ENCODE measurements at regions not wholly inside any gene's neighbourhood (a gene's known extent, or its start where the extent isn't known, plus 50 kb on each side); places are given as distances from the start of the nearest gene placed in this dataset.

DNA sequence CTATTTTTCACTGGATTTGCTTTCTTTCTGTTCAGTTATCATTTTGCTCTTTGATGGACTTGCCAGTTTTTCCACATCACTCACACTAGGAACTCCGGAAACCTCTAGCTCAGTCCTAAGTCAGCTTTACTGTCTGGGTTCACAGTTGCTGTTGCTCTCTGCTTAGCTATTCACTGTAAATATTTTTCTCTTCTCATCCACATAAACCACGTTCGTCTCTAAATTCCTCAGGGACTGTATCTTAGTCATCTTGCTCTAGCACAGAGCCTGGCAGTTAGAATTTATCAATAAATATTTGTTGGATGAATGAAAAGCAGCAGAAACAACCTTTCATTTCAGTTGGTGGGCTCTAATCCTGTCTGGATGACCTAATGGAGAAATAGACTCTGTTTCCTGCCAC lies 119.4 kb upstream of the DMD start:
- Histone ChIP-seq H3K9me3 (no peaks in the 10 kb centered on the region), H3K36me3 (no peaks in the 10 kb centered on the region), H3K4me1 (no peaks in the 10 kb centered on the region), H3K27ac (no peak overlapping the region), H3K4me3 (no peak overlapping the region), H3K27me3 (no peaks in the 10 kb centered on the region)
- no peak for TF ChIP-seq EP300 (IDR thresholded peaks at IDR 0.05; ENCODE audit: low read depth)
- no peak for TF ChIP-seq POLR2AphosphoS5 (IDR thresholded peaks at IDR 0.05)
- TF ChIP-seq POLR2A (IDR thresholded peaks at IDR 0.05): no peak
- TF ChIP-seq, protein P1, sequence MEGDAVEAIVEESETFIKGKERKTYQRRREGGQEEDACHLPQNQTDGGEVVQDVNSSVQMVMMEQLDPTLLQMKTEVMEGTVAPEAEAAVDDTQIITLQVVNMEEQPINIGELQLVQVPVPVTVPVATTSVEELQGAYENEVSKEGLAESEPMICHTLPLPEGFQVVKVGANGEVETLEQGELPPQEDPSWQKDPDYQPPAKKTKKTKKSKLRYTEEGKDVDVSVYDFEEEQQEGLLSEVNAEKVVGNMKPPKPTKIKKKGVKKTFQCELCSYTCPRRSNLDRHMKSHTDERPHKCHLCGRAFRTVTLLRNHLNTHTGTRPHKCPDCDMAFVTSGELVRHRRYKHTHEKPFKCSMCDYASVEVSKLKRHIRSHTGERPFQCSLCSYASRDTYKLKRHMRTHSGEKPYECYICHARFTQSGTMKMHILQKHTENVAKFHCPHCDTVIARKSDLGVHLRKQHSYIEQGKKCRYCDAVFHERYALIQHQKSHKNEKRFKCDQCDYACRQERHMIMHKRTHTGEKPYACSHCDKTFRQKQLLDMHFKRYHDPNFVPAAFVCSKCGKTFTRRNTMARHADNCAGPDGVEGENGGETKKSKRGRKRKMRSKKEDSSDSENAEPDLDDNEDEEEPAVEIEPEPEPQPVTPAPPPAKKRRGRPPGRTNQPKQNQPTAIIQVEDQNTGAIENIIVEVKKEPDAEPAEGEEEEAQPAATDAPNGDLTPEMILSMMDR (IDR thresholded peaks at IDR 0.05): no peak
- in situ Hi-C loops (cut with MboI; ENCODE audit: low pct_ligation_motif_present in 1 of 4, low pct_unique_long_range_greater_than_20kb in 1 of 4, low sequenced_read_pairs in 3 of 4) (no loop called here), intact Hi-C loops (cut with DNase I; ENCODE audit: low total_unique reads) (no loop called here)
- no peak for DNase-seq
- WGBS, 2 donors (ENCODE audit: low coverage in 1 of 2): 48% methylated on average over 3 of the region's 3 CpGs; no CpG with 5 or more reads in 1 of the 2 donors

GRCh38 chrX:33324099-33324498 lies 112.8 kb upstream of the DMD start:
- Histone ChIP-seq H3K4me1 (no peaks in the 10 kb centered on the region), H3K36me3 (no peaks in the 10 kb centered on the region), H3K27me3 (no peaks in the 10 kb centered on the region), H3K4me3 (no peak overlapping the region), H3K9me3 (no peaks in the 10 kb centered on the region), H3K27ac (no peak overlapping the region)
- WGBS, 2 donors (ENCODE audit: low coverage in 1 of 2): 67% methylated on average over 2 of the region's 2 CpGs; no CpG with 5 or more reads in 1 of the 2 donors
- TF ChIP-seq POLR2A (IDR thresholded peaks at IDR 0.05) (no peak), POLR2AphosphoS5 (IDR thresholded peaks at IDR 0.05) (no peak), EP300 (IDR thresholded peaks at IDR 0.05; ENCODE audit: low read depth) (no peak)
- TF ChIP-seq, protein P1 (IDR thresholded peaks at IDR 0.05): no peak
- in situ Hi-C loops (cut with MboI; ENCODE audit: low pct_ligation_motif_present in 1 of 4, low pct_unique_long_range_greater_than_20kb in 1 of 4, low sequenced_read_pairs in 3 of 4): no loop called here
- intact Hi-C loops (cut with DNase I; ENCODE audit: low total_unique reads): no loop called here
- no peak for DNase-seq

GRCh38 chrX:33307911-33308354 lies 96.6 kb upstream of the DMD start:
- H3K4me3 ChIP-seq: no peak overlapping the region
- no peaks in the 10 kb centered on the region for H3K36me3 ChIP-seq
- TF ChIP-seq POLR2AphosphoS5 (IDR thresholded peaks at IDR 0.05) (no peak), EP300 (IDR thresholded peaks at IDR 0.05; ENCODE audit: low read depth) (no peak), POLR2A (IDR thresholded peaks at IDR 0.05) (no peak)
- TF ChIP-seq, protein P1 (IDR thresholded peaks at IDR 0.05): no peak
- 79% methylated on average over 2 of the region's 2 CpGs; no CpG with 5 or more reads in 1 of the 2 donors for WGBS, 2 donors (ENCODE audit: low coverage in 1 of 2)
- intact Hi-C loops (cut with DNase I; ENCODE audit: low total_unique reads): no loop called here
- H3K4me1 ChIP-seq: no peaks in the 10 kb centered on the region
- H3K27me3 ChIP-seq: no peaks in the 10 kb centered on the region
- H3K9me3 ChIP-seq: no peaks in the 10 kb centered on the region
- in situ Hi-C loops (cut with MboI; ENCODE audit: low pct_ligation_motif_present in 1 of 4, low pct_unique_long_range_greater_than_20kb in 1 of 4, low sequenced_read_pairs in 3 of 4): no loop called here
- no peak overlapping the region for H3K27ac ChIP-seq
- no peak for DNase-seq

- intact Hi-C loops (cut with DNase I; ENCODE audit: low total_unique reads): no loop called here
- WGBS, 2 donors (ENCODE audit: low coverage in 1 of 2): 82 to 83% methylated on average over 2 to 5 of the region's 5 CpGs
- DNase-seq: no peak
- no peaks in the 10 kb centered on the region for H3K27me3 ChIP-seq
- no peaks in the 10 kb centered on the region for H3K36me3 ChIP-seq
- no peak overlapping the region for H3K27ac ChIP-seq
- H3K4me3 ChIP-seq: no peak overlapping the region
- TF ChIP-seq POLR2AphosphoS5 (IDR thresholded peaks at IDR 0.05) (no peak), EP300 (IDR thresholded peaks at IDR 0.05; ENCODE audit: low read depth) (no peak), POLR2A (IDR thresholded peaks at IDR 0.05) (no peak)
- TF ChIP-seq, protein P1 (IDR thresholded peaks at IDR 0.05): no peak
- H3K4me1 ChIP-seq: no peaks in the 10 kb centered on the region
- no peaks in the 10 kb centered on the region for H3K9me3 ChIP-seq
- in situ Hi-C loops (cut with MboI; ENCODE audit: low pct_ligation_motif_present in 1 of 4, low pct_unique_long_range_greater_than_20kb in 1 of 4, low sequenced_read_pairs in 3 of 4): no loop called here
Measured at GRCh38 chrX:33298622-33299021, 87.3 kb upstream of the DMD start.

All from transverse colon (tissue), 4 donors.